ENCODE measurements at regions not wholly inside any gene's neighbourhood (a gene's known extent, or its start where the extent isn't known, plus 50 kb on each side); places are given as distances from the start of the nearest gene placed in this dataset.

- no peak for TF ChIP-seq CTCF (conservative IDR thresholded peaks at IDR 0.05)
- TF ChIP-seq ZFX (IDR thresholded peaks at IDR 0.05), result no peak
Measured at GRCh38 chr2:226073496-226074160, 674.1 kb downstream of the NYAP2 start.
